HG02610 (cell line): ENCODE measurements at regions not wholly inside any gene's neighbourhood (a gene's known extent, or its start where the extent isn't known, plus 50 kb on each side); places are given as distances from the start of the nearest gene placed in this dataset.
"Not testable (repeated sequence)": the region's sequence is repeated elsewhere in the genome, so short reads cannot be mapped to it uniquely, and the experiment has no call there.

Experiments used
- ATAC-seq: cut with Tn5 transposase; IDR thresholded peaks from one replicate; pipeline ENCODE4 v1.9.1; 2021; ENCODE audit warnings: mild to moderate bottlenecking, moderate library complexity; ENCODE audit not compliant: unreplicated experiment

GRCh38 chr20:7155282-7155681 is 387.8 kb downstream of the BMP2 start:
- no peak for ATAC-seq

GRCh38 chr20:7155794-7156193 is 388.3 kb downstream of the BMP2 start:
- no peak for ATAC-seq

GRCh38 chr20:7159903-7160302 is 392.4 kb downstream of the BMP2 start:
- no peak for ATAC-seq

- ATAC-seq: no peak
Observed at GRCh38 chr20:7161690-7162089, 394.2 kb downstream of the BMP2 start.

- ATAC-seq: no peak
Observed at GRCh38 chr20:7171911-7172310, 404.4 kb downstream of the BMP2 start.

GRCh38 chr20:7174554-7174953 is 407.1 kb downstream of the BMP2 start:
- ATAC-seq: no peak

GRCh38 chr20:7175827-7176226 is 408.3 kb downstream of the BMP2 start:
- ATAC-seq: not testable (repeated sequence)

GRCh38 chr20:7178004-7178403 is 410.5 kb downstream of the BMP2 start:
- ATAC-seq: no peak

GRCh38 chr20:7180256-7181045 is 413.0 kb downstream of the BMP2 start:
- ATAC-seq: no peak

GRCh38 chr20:7189231-7189630 is 421.7 kb downstream of the BMP2 start:
- no peak for ATAC-seq

- no peak for ATAC-seq
Observed at GRCh38 chr20:7193681-7194080, 426.2 kb downstream of the BMP2 start.

GRCh38 chr20:7195704-7196103 is 428.2 kb downstream of the BMP2 start:
- ATAC-seq: no peak

- ATAC-seq: no peak
Observed at GRCh38 chr20:7196481-7196880, 429.0 kb downstream of the BMP2 start.

GRCh38 chr20:7199861-7200260 is 432.4 kb downstream of the BMP2 start:
- ATAC-seq: no peak

GRCh38 chr20:7207186-7207798 is 439.8 kb downstream of the BMP2 start:
- ATAC-seq: no peak

GRCh38 chr20:7210910-7211309 is 443.4 kb downstream of the BMP2 start:
- ATAC-seq: no peak

GRCh38 chr20:7214081-7214740 is 446.7 kb downstream of the BMP2 start:
- no peak for ATAC-seq

- ATAC-seq: no peak
Observed at GRCh38 chr20:7217606-7218005, 450.1 kb downstream of the BMP2 start.

- ATAC-seq: no peak
Observed at GRCh38 chr20:7220755-7221154, 453.3 kb downstream of the BMP2 start.

GRCh38 chr20:7226156-7226555 is 458.7 kb downstream of the BMP2 start:
- ATAC-seq: no peak

- ATAC-seq: no peak
Observed at GRCh38 chr20:7231303-7231702, 463.8 kb downstream of the BMP2 start.

- ATAC-seq: no peak
Observed at GRCh38 chr20:7232796-7233195, 465.3 kb downstream of the BMP2 start.
